GM12864 (cell line): ENCODE measurements at regions not wholly inside any gene's neighbourhood (a gene's known extent, or its start where the extent isn't known, plus 50 kb on each side); places are given as distances from the start of the nearest gene placed in this dataset.

ENCODE experiments used
- DNase-seq: peaks from one replicate; pipeline ENCODE4 v3.0.0-alpha.2; 2011; ENCODE audit warnings: low read depth
- H3K4me3 ChIP-seq: 2 replicates; pipeline ENCODE4 v1.5.1; 2011; ENCODE audit warnings: mild to moderate bottlenecking, low read depth, low read length, control low read depth
- TF ChIP-seq, protein P1 (sequence below): IDR thresholded peaks from 2 replicates; pipeline ENCODE4 v1.5.1; 2011; ENCODE audit warnings: low read depth, mild to moderate bottlenecking, moderate library complexity, low read length, control low read depth, inconsistent platforms; ENCODE audit errors: missing control alignments

DNA sequence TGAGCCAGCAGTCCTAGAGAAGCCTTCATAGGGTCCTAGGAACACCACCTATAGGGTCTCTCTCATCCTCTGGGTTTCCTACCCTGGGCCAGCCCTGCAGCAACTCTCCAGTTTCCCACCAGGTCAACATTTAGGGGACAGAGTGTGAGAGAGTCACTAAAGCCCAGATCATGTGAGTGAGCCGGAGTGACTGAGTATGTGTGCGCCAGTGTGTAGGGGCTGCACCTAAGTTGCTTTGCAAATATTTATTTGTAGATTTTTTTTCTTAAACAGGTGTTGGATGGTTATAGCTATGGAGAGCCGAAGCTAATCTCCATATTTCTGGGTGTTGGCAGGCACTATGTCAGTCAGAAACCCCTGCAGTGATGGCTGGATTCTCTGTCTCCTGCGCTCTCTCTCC, 232.5 kb upstream of the NCAM1 start:
- H3K4me3 ChIP-seq: no peak overlapping the region
- DNase-seq: no peak
- TF ChIP-seq, protein P1, sequence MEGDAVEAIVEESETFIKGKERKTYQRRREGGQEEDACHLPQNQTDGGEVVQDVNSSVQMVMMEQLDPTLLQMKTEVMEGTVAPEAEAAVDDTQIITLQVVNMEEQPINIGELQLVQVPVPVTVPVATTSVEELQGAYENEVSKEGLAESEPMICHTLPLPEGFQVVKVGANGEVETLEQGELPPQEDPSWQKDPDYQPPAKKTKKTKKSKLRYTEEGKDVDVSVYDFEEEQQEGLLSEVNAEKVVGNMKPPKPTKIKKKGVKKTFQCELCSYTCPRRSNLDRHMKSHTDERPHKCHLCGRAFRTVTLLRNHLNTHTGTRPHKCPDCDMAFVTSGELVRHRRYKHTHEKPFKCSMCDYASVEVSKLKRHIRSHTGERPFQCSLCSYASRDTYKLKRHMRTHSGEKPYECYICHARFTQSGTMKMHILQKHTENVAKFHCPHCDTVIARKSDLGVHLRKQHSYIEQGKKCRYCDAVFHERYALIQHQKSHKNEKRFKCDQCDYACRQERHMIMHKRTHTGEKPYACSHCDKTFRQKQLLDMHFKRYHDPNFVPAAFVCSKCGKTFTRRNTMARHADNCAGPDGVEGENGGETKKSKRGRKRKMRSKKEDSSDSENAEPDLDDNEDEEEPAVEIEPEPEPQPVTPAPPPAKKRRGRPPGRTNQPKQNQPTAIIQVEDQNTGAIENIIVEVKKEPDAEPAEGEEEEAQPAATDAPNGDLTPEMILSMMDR: no peak

DNA sequence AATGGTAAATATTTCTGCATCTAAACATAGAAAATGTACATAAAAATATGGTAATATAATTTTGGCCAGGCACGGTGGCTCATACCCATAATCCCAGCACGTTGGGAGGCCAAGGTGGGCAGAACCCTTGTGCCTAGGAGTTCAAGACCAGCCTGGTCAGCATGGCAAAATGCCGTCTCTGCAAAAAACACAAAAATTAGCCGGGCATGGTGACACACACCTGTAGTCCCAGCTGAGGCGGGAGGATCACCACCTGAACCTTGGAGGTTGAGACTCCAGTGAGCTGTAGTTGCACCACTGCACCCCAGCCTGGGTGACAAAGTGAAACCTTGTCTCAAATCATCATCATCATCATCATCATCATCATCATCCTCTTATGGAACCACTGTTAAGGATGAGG, 230.6 kb upstream of the NCAM1 start:
- H3K4me3 ChIP-seq: no peak overlapping the region
- no peak for DNase-seq
- TF ChIP-seq, protein P1: no peak

DNA sequence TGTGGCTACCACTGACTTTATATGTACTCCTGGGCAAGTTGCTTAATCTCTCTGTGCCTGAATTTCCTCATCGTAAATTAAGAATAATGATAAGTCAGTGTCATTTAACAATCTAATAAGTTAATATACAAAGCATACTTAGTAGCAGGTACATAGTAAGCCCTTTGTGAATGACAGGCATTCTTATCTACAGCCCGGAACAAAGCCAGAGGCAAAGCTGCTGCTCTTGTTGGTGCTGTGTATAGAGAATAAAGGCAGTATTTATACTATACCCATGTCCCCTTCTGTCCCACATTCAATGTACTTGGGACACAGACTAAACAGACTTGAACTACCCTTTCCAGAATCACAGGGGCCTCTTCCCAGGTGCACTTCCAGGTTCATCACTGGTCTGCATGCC, 229.7 kb upstream of the NCAM1 start:
- TF ChIP-seq, protein P1: no peak
- H3K4me3 ChIP-seq: no peak overlapping the region
- DNase-seq: no peak

DNA sequence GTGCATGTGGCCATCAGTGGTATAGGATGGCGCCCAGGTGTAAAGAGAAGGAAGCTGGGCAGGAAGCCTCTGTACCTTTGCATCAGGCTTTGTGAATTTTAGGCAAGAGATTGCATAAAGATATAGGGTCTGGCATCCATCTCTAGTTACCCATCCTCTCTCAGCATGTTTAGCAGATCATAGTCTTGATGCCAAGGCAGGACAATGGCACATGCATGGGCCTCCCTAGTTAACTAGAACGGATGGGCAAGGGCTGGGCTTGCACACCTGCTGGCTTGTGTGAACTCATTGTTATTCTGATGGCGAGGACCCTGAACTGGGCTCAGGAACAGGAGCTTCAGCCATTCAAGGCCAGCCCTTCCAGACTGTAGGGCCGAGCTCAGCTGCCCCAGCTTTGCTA, 229.2 kb upstream of the NCAM1 start:
- no peak overlapping the region for H3K4me3 ChIP-seq
- DNase-seq: no peak
- TF ChIP-seq, protein P1: no peak

DNA sequence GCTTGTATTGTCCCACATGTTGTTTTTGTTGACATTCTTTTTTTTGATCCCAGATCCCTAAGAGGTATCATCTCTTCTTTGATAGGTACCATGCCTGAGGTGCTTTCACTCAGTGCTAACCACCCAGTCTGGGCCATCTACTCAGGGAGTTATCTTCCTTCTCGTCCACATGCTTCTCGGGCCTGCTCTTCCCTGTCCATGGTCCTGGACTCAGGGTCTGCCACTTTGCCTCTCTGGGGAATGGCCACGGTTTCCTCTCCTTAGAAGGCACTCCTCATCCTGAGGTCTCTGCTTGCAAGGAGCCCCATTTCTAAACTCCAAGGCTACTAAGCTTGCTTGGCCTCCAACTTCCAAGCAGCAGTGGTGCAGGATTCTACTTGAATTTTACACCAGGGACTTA, 227.0 kb upstream of the NCAM1 start:
- no peak overlapping the region for H3K4me3 ChIP-seq
- no peak for DNase-seq
- TF ChIP-seq, protein P1: no peak

DNA sequence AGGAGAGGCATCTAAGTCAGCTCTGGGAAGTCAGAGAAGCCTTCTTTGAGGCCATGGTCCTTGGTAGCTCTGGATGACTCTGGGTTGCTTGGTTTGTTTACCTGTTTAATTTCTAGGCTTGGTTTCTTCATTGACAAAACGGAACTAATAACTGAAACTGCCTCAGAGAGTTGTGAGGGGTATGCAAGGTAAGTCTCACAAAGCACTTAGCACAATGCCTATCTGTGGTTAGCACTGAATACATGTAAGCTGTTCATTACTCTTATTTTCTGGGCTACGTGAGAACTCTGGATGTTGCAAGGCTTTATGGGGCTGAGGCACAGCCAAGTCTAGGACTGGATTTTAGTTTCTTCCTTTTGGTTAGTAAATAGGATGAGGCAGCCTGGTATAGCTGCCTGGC, 225.8 kb upstream of the NCAM1 start:
- TF ChIP-seq, protein P1: no peak
- no peak overlapping the region for H3K4me3 ChIP-seq
- no peak for DNase-seq

DNA sequence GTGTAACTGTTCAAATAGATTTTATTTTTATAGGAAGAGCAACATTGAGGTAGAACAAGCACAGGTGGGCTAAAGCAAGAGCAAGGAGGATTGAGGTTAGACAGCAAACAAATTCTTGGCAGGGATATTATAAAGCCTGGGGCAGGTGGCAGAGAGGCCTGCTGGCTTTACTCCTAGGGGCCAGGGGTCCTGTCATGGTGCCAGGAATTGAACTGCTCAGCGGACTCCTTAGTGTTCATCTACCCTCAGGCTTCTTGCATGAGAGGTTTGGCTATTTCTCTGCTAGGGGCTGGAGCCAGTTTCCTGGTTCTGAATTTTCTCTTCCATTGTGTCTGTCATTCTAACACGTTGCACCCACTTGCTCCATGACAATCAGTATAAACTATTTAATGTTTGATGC, 217.2 kb upstream of the NCAM1 start:
- no peak for DNase-seq
- TF ChIP-seq, protein P1: no peak
- H3K4me3 ChIP-seq: no peak overlapping the region
